ENCODE measurements at regions not wholly inside any gene's neighbourhood (a gene's known extent, or its start where the extent isn't known, plus 50 kb on each side); places are given as distances from the start of the nearest gene placed in this dataset.
"Not testable (repeated sequence)": the region's sequence is repeated elsewhere in the genome, so short reads cannot be mapped to it uniquely, and the experiment has no call there.

- Histone ChIP-seq H3T11ph (ENCODE audit: low read length) (no peak overlapping the region), H2BK15ac (ENCODE audit: low read depth, low read length) (0 out of 2 replicates have a peak overlapping the region, but pooled peaks have one; percentile 68), H3K4ac (ENCODE audit: low read depth, low read length) (no peak overlapping the region), H2BK5ac (ENCODE audit: insufficient read length, low read length) (no peak overlapping the region), H3K18ac (ENCODE audit: insufficient read length, low read depth, low read length) (no peak overlapping the region), H3K79me1 (ENCODE audit: insufficient read depth, low read depth, low read length, poor library complexity, severe bottlenecking) (no peaks in the 10 kb centered on the region), H4K8ac (replicated peaks; ENCODE audit: insufficient read length, low read depth, low read length) (no peak overlapping the region), H3K4me1 (ENCODE audit: insufficient read depth, low read length) (no peaks in the 10 kb centered on the region), H3K56ac (ENCODE audit: insufficient read length, low read depth, low read length) (no peak overlapping the region), H4K20me1 (ENCODE audit: control insufficient read depth, insufficient read depth, insufficient read length) (no peaks in the 10 kb centered on the region), H3K9ac (ENCODE audit: extremely low read depth, insufficient read length, low read length) (no peak overlapping the region), H3K23ac (ENCODE audit: insufficient read length, low read depth, low read length) (no peak overlapping the region), H2BK20ac (ENCODE audit: low read depth, low read length, poor library complexity, severe bottlenecking) (no peak overlapping the region), H2BK12ac (ENCODE audit: insufficient read length, low read depth, low read length) (no peak overlapping the region), H4K91ac (ENCODE audit: insufficient read length, low read depth, low read length) (no peak overlapping the region), H3K4me2 (ENCODE audit: insufficient read depth, insufficient read length, low read length) (no peak overlapping the region), H2AFZ (ENCODE audit: low read length) (no peak overlapping the region), H4K5ac (ENCODE audit: insufficient read length, low read depth, low read length) (no peak overlapping the region), H2BK120ac (ENCODE audit: low read depth, low read length, poor library complexity, severe bottlenecking) (no peak overlapping the region), H3K79me2 (ENCODE audit: insufficient read depth, low read length) (no peaks in the 10 kb centered on the region), H3K27me3 (ENCODE audit: insufficient read depth, low read length) (no peaks in the 10 kb centered on the region), H3K14ac (ENCODE audit: insufficient read depth, low read length) (no peak overlapping the region), H3K27ac (ENCODE audit: insufficient read length, low read depth, low read length) (no peak overlapping the region), H3K23me2 (ENCODE audit: insufficient read length, low read depth, low read length, poor library complexity, severe bottlenecking) (no peaks in the 10 kb centered on the region), H3K9me3 (ENCODE audit: control insufficient read depth, low read depth, low read length) (no peaks in the 10 kb centered on the region), H2AK5ac (ENCODE audit: insufficient read length, low read length) (no peak overlapping the region)
- H3K4me3 Mint-ChIP-seq, result no peak overlapping the region
- H3K27ac Mint-ChIP-seq, result no peak overlapping the region
- H3K4me1 Mint-ChIP-seq, result no peaks in the 10 kb centered on the region
- TF ChIP-seq, protein P1, sequence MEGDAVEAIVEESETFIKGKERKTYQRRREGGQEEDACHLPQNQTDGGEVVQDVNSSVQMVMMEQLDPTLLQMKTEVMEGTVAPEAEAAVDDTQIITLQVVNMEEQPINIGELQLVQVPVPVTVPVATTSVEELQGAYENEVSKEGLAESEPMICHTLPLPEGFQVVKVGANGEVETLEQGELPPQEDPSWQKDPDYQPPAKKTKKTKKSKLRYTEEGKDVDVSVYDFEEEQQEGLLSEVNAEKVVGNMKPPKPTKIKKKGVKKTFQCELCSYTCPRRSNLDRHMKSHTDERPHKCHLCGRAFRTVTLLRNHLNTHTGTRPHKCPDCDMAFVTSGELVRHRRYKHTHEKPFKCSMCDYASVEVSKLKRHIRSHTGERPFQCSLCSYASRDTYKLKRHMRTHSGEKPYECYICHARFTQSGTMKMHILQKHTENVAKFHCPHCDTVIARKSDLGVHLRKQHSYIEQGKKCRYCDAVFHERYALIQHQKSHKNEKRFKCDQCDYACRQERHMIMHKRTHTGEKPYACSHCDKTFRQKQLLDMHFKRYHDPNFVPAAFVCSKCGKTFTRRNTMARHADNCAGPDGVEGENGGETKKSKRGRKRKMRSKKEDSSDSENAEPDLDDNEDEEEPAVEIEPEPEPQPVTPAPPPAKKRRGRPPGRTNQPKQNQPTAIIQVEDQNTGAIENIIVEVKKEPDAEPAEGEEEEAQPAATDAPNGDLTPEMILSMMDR (conservative IDR thresholded peaks at IDR 0.05), result no peak
- no peak for DNase-seq
- H3K9me3 Mint-ChIP-seq, result no peaks in the 10 kb centered on the region
- H3K27me3 Mint-ChIP-seq (ENCODE audit: low read depth), result no peaks in the 10 kb centered on the region; the same call in 1 of the 2 replicates
- WGBS (ENCODE audit: extremely low coverage, insufficient read length, low lambda C conversion rate), result no CpG with 5 or more reads among the region's 4 CpGs
- H3K36me3 Mint-ChIP-seq (ENCODE audit: insufficient read depth in 1 of 3, low read depth in 3 of 3), result no peaks in the 10 kb centered on the region
Measured at GRCh38 chr3:5054098-5054497, 68.0 kb upstream of the ARL8B start.

- not testable (repeated sequence) for H3K27me3 ChIP-seq (ENCODE audit: insufficient read depth, low read length); H3K14ac ChIP-seq (ENCODE audit: insufficient read depth, low read length); H3K9me3 ChIP-seq (ENCODE audit: control insufficient read depth, low read depth, low read length); H2BK120ac ChIP-seq (ENCODE audit: low read depth, low read length, poor library complexity, severe bottlenecking); H4K20me1 ChIP-seq (ENCODE audit: control insufficient read depth, insufficient read depth, insufficient read length); H3K18ac ChIP-seq (ENCODE audit: insufficient read length, low read depth, low read length); H4K5ac ChIP-seq (ENCODE audit: insufficient read length, low read depth, low read length); DNase-seq; H3K79me2 ChIP-seq (ENCODE audit: insufficient read depth, low read length); H3K23me2 ChIP-seq (ENCODE audit: insufficient read length, low read depth, low read length, poor library complexity, severe bottlenecking); H2AFZ ChIP-seq (ENCODE audit: low read length); H3K56ac ChIP-seq (ENCODE audit: insufficient read length, low read depth, low read length); H4K8ac ChIP-seq (replicated peaks; ENCODE audit: insufficient read length, low read depth, low read length); H2BK20ac ChIP-seq (ENCODE audit: low read depth, low read length, poor library complexity, severe bottlenecking); H3K4me2 ChIP-seq (ENCODE audit: insufficient read depth, insufficient read length, low read length); H3K9ac ChIP-seq (ENCODE audit: extremely low read depth, insufficient read length, low read length); H3K23ac ChIP-seq (ENCODE audit: insufficient read length, low read depth, low read length); H2AK5ac ChIP-seq (ENCODE audit: insufficient read length, low read length); H3K4me1 ChIP-seq (ENCODE audit: insufficient read depth, low read length); H3K27me3 Mint-ChIP-seq (ENCODE audit: low read depth); H4K91ac ChIP-seq (ENCODE audit: insufficient read length, low read depth, low read length); H3K36me3 Mint-ChIP-seq (ENCODE audit: insufficient read depth in 1 of 3, low read depth in 3 of 3); H3K4me3 Mint-ChIP-seq; H3K4me1 Mint-ChIP-seq; H2BK5ac ChIP-seq (ENCODE audit: insufficient read length, low read length); H2BK12ac ChIP-seq (ENCODE audit: insufficient read length, low read depth, low read length); H3K4ac ChIP-seq (ENCODE audit: low read depth, low read length); H3K9me3 Mint-ChIP-seq; H3K79me1 ChIP-seq (ENCODE audit: insufficient read depth, low read depth, low read length, poor library complexity, severe bottlenecking); H3K27ac ChIP-seq (ENCODE audit: insufficient read length, low read depth, low read length); H2BK15ac ChIP-seq (ENCODE audit: low read depth, low read length); H3T11ph ChIP-seq (ENCODE audit: low read length)
- no CpG with 5 or more reads among the region's 6 CpGs for WGBS (ENCODE audit: extremely low coverage, insufficient read length, low lambda C conversion rate)
- H3K27ac Mint-ChIP-seq, result 0 out of 7 replicates have a peak overlapping the region, but pooled peaks of 1 of the 3 experiments have one; percentile 16
Measured at GRCh38 chr3:5054579-5054978, 67.5 kb upstream of the ARL8B start.
